ENCODE measurements at regions not wholly inside any gene's neighbourhood (a gene's known extent, or its start where the extent isn't known, plus 50 kb on each side); places are given as distances from the start of the nearest gene placed in this dataset.

DNA sequence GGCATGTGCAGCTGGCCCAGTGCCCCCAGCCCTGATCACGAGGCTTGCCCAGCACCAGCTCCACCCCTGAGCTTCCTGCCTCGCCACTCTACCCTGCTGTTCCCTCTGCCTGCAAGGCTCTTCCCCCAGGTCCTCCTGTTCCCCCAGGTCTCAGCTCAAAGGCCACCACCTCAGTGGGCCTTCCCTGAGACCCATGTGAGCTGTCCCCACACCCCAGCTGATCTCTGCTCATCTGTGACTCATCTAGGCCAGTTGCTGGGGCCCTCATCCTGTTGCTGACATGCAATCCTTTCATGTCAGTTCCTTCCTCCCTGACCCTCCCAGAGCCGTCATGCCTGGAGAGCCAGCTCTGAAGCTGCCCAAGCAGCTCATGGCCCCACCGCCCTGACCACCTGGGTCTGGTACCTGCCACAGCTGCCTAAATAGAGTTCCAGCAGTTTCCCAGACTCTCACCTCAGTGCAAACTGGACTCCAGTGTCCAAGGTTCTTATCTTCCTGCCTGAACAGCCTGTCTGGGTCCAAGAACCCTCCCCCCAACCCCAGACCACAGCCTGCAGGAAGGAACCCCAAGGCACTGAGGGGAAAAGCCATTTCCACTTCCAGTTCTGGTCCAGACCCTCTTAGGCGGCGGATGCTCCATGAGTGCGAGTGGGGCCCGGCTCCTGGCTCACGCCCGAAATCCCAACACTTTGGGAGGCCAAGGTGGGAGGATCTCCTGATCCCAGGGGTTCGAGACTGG lies 116.6 kb upstream of the IQSEC1 start:
- TF ChIP-seq, protein P1, sequence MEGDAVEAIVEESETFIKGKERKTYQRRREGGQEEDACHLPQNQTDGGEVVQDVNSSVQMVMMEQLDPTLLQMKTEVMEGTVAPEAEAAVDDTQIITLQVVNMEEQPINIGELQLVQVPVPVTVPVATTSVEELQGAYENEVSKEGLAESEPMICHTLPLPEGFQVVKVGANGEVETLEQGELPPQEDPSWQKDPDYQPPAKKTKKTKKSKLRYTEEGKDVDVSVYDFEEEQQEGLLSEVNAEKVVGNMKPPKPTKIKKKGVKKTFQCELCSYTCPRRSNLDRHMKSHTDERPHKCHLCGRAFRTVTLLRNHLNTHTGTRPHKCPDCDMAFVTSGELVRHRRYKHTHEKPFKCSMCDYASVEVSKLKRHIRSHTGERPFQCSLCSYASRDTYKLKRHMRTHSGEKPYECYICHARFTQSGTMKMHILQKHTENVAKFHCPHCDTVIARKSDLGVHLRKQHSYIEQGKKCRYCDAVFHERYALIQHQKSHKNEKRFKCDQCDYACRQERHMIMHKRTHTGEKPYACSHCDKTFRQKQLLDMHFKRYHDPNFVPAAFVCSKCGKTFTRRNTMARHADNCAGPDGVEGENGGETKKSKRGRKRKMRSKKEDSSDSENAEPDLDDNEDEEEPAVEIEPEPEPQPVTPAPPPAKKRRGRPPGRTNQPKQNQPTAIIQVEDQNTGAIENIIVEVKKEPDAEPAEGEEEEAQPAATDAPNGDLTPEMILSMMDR (IDR thresholded peaks at IDR 0.05), result no peak
- intact Hi-C loops (cut with DNase I), result no loop called here
- peak in 1 of 4 donors; percentile 73 for DNase-seq
- Histone ChIP-seq H3K9me3 (peaks cover 0 to 3% of the 10 kb centered on the region in 2 donors), H3K4me3 (no peak overlapping the region), H3K4me1 (peaks cover 0 to 18% of the 10 kb centered on the region in 2 donors), H3K27me3 (peaks cover 0 to 24% of the 10 kb centered on the region in 2 donors), H3K27ac (peak overlapping the region in 1 of 2 donors; percentile 59), H3K36me3 (no peaks in the 10 kb centered on the region)
- ATAC-seq, result peak; percentile 64

DNA sequence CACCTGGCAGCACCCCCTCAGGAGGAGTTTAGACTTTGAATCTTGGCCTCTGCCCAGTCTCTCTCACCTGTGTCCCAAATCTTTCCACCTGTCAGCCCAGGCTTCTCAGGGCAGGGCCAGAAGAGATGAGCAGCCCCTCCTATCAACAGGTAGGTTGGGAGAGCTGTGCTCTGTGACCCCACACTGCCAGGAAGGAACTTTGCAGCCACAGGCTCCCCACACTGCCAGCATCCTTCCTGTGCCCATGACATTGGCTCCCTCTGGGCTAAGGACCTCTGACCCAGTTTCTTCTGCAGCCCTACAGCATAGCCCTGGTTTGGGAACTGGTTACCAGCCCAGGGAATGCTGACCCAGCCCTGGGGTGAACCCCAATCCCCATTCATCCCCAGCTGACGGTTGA lies 115.7 kb upstream of the IQSEC1 start:
- Histone ChIP-seq H3K4me3 (no peak overlapping the region), H3K9me3 (peaks cover 0 to 3% of the 10 kb centered on the region in 2 donors), H3K27me3 (peaks cover 0 to 18% of the 10 kb centered on the region in 2 donors), H3K27ac (peak overlapping the region in 1 of 2 donors; percentile 59), H3K36me3 (no peaks in the 10 kb centered on the region), H3K4me1 (peaks cover 0 to 18% of the 10 kb centered on the region in 2 donors)
- TF ChIP-seq, protein P1 (IDR thresholded peaks at IDR 0.05), result no peak
- intact Hi-C loops (cut with DNase I), result no loop called here
- DNase-seq (no peak), ATAC-seq (no peak)

DNA sequence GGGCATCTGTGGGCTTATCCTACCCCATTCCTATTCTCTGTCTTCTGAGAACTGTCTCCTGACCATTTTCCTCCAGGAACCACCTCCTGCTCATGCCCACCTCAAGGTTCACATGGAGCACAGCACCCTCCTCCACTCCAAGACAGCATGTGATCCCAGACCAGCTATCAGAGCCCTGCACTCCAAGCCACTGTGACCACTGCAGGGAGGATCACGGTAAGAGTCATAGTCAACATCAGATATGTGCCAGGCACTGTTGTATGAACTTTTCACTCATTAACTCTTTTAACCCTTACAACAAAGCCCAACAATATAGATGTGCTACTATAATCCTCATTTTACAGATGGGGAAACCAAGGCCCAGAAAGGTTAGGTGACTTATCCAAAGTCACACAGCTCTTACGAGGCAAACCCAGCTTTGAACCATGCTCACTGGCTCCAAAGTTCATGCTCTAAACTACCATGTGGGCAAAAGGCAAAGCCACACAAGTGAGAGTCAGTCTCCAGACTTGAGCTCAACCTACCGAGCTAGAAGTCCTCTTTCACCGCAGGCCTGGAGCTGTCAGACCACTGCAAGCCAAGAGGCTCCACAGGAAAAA lies 115.1 kb upstream of the IQSEC1 start:
- Histone ChIP-seq H3K27me3 (peaks cover 0 to 11% of the 10 kb centered on the region in 2 donors), H3K36me3 (no peaks in the 10 kb centered on the region), H3K9me3 (peaks cover 0 to 3% of the 10 kb centered on the region in 2 donors), H3K27ac (no peak overlapping the region), H3K4me1 (peaks cover 0 to 18% of the 10 kb centered on the region in 2 donors), H3K4me3 (no peak overlapping the region)
- no peak for DNase-seq
- intact Hi-C loops (cut with DNase I), result no loop called here
- TF ChIP-seq, protein P1 (IDR thresholded peaks at IDR 0.05), result no peak
- no peak for ATAC-seq

DNA sequence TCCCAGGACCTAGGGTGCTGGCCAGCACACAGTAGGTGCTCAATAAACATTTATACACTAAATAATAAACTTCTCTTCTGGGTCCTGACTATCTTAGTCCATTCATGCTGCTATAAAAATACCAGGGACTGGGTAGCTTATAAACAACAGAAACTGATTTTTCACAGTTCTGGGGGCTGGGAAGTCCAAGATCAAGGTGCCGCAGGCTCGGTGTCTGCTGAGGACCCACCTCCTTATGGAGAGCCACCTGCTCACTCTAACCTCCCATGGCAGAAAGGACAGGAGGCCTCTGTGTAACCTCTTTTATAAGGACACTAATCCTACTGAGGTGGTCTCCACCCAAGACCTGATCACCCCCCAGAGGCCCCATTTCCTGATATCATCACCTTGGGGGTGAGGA lies 114.4 kb upstream of the IQSEC1 start:
- no peak for ATAC-seq
- no peak for DNase-seq
- TF ChIP-seq, protein P1 (IDR thresholded peaks at IDR 0.05), result no peak

DNA sequence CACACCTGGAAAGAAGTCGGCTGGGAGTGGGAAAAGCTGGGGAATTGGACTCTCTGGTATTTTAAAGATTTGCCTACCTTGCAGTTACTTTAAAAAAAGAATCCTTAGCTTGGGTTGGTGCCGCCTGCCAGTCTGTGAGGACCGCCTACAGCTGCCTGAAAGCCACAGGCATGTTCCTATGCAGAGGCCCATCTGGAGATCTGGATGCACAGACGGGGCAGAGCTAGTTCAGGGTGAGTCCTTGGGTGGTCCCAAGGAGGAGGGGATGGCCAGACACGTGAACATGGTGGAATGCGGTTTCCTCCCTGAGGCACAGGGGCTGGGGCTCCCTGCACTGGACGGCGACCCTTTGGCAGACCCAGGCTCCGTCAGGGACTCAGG lies 113.2 kb upstream of the IQSEC1 start:
- Histone ChIP-seq H3K4me1 (peaks cover 0 to 18% of the 10 kb centered on the region in 2 donors), H3K4me3 (no peak overlapping the region), H3K36me3 (no peaks in the 10 kb centered on the region), H3K27ac (no peak overlapping the region), H3K9me3 (peaks cover 0 to 3% of the 10 kb centered on the region in 2 donors), H3K27me3 (no peaks in the 10 kb centered on the region)
- DNase-seq (peak in 1 of 4 donors; percentile 30), ATAC-seq (no peak)
- TF ChIP-seq, protein P1 (IDR thresholded peaks at IDR 0.05), result no peak
- intact Hi-C loops (cut with DNase I), result no loop called here

More for the DNA sequence above, 114.4 kb upstream of the IQSEC1 start:
- Histone ChIP-seq H3K4me3 (no peak overlapping the region), H3K36me3 (no peaks in the 10 kb centered on the region), H3K27me3 (peaks cover 0 to 4% of the 10 kb centered on the region in 2 donors), H3K9me3 (peaks cover 0 to 3% of the 10 kb centered on the region in 2 donors), H3K4me1 (peaks cover 0 to 18% of the 10 kb centered on the region in 2 donors), H3K27ac (no peak overlapping the region)
- intact Hi-C loops (cut with DNase I), result no loop called here
